Left lung (tissue), 4 donors: ENCODE measurements at regions not wholly inside any gene's neighbourhood (a gene's known extent, or its start where the extent isn't known, plus 50 kb on each side); places are given as distances from the start of the nearest gene placed in this dataset.

Source experiments
- ATAC-seq: fragments of 200-7000 bp; cut with Tn5 transposase; one replicate; pipeline ENCODE4 v1.9.1; 2020; ENCODE audit warnings: moderate library complexity
- DNase-seq, 4 donors: peaks; one replicate each; pipeline ENCODE4 v3.0.0-alpha.2; 2013 to 2020
- H3K27ac ChIP-seq, 2 donors: fragments of 200-600 bp; sonication (generic) in 1 of 2; one replicate each; pipeline versions ENCODE4 v1.5.0 to v1.8.0; 2020 to 2021
- H3K27me3 ChIP-seq, 2 donors: fragments of 200-600 bp; sonication (generic) in 1 of 2; one replicate each; pipeline versions ENCODE4 v1.5.0 to v1.8.0; 2020 to 2021
- H3K36me3 ChIP-seq, 2 donors: fragments of 200-600 bp; sonication (generic) in 1 of 2; one replicate each; pipeline versions ENCODE4 v1.5.0 to v1.8.0; 2020 to 2021
- H3K4me1 ChIP-seq, 2 donors: fragments of 200-600 bp; one replicate each; pipeline ENCODE4 v1.8.0; 2021
- H3K4me3 ChIP-seq, 2 donors: fragments of 200-600 bp; sonication (generic) in 1 of 2; one replicate each; pipeline versions ENCODE4 v1.5.0 to v1.8.0; 2020 to 2021; ENCODE audit warnings: mild to moderate bottlenecking in 1 of 2
- H3K9me3 ChIP-seq, 2 donors: fragments of 200-600 bp; sonication (generic) in 1 of 2; one replicate each; pipeline versions ENCODE4 v1.5.0 to v1.8.0; 2020 to 2021
- CTCF ChIP-seq, 2 donors: fragments of 200-600 bp; sonication (generic) in 1 of 2; IDR thresholded peaks; one replicate each; pipeline versions ENCODE4 v1.5.0 to v1.8.0; 2021; ENCODE audit warnings: antibody characterized with exemption in 2 of 2
- intact Hi-C, 2 donors: fragments of 100-400 bp; cut with DNase I; formaldehyde crosslinking; loops; one replicate each; pipeline versions ENCODE4 v1.11.2 to v1.14.2; 2022
- donor health status: DM: no; HTN: yes; CAD: no.
- donor health status: DM: no; HTN: no; CAD: no.

GRCh38 chr10:90605506-90605905, 252.3 kb downstream of the HTR7 start:
- Histone ChIP-seq H3K27me3 (no peaks in the 10 kb centered on the region), H3K4me1 (no peaks in the 10 kb centered on the region), H3K4me3 (no peak overlapping the region), H3K9me3 (no peaks in the 10 kb centered on the region), H3K27ac (no peak overlapping the region), H3K36me3 (no peaks in the 10 kb centered on the region)
- no peak for TF ChIP-seq CTCF (IDR thresholded peaks at IDR 0.05)
- ATAC-seq: no peak
- intact Hi-C loops: no loop called here
- no peak for DNase-seq

GRCh38 chr10:90612276-90612675, 245.6 kb downstream of the HTR7 start:
- no peak overlapping the region for H3K27ac ChIP-seq
- ATAC-seq: no peak

GRCh38 chr10:90614631-90615030, 243.2 kb downstream of the HTR7 start:
- no peaks in the 10 kb centered on the region for H3K36me3 ChIP-seq
- intact Hi-C loops: no loop called here
- ATAC-seq (no peak), DNase-seq (no peak)
- H3K9me3 ChIP-seq: no peaks in the 10 kb centered on the region
- no peaks in the 10 kb centered on the region for H3K4me1 ChIP-seq
- no peak for TF ChIP-seq CTCF (IDR thresholded peaks at IDR 0.05)
- no peak overlapping the region for H3K27ac ChIP-seq
- no peaks in the 10 kb centered on the region for H3K27me3 ChIP-seq
- H3K4me3 ChIP-seq: no peak overlapping the region

More at GRCh38 chr10:90612276-90612675, 245.6 kb downstream of the HTR7 start:
- intact Hi-C loops: no loop called here
- Histone ChIP-seq H3K27me3 (no peaks in the 10 kb centered on the region), H3K9me3 (no peaks in the 10 kb centered on the region), H3K36me3 (no peaks in the 10 kb centered on the region), H3K4me3 (no peak overlapping the region), H3K4me1 (no peaks in the 10 kb centered on the region)
- no peak for DNase-seq
- no peak for TF ChIP-seq CTCF (IDR thresholded peaks at IDR 0.05)

- H3K27me3 ChIP-seq: no peaks in the 10 kb centered on the region
- no peaks in the 10 kb centered on the region for H3K36me3 ChIP-seq
- DNase-seq (no peak), ATAC-seq (no peak)
- H3K4me3 ChIP-seq: no peak overlapping the region
- no peak overlapping the region for H3K27ac ChIP-seq
- H3K4me1 ChIP-seq: no peaks in the 10 kb centered on the region
- H3K9me3 ChIP-seq: no peaks in the 10 kb centered on the region
- no peak for TF ChIP-seq CTCF (IDR thresholded peaks at IDR 0.05)
- intact Hi-C loops: no loop called here
Observed at GRCh38 chr10:90621577-90621976, 236.3 kb downstream of the HTR7 start.

GRCh38 chr10:90635111-90635765, 222.6 kb downstream of the HTR7 start:
- intact Hi-C loops: no loop called here
- ATAC-seq: no peak
- no peak overlapping the region for H3K4me3 ChIP-seq
- no peaks in the 10 kb centered on the region for H3K36me3 ChIP-seq
- H3K9me3 ChIP-seq: no peaks in the 10 kb centered on the region
- no peak for DNase-seq
- TF ChIP-seq CTCF (IDR thresholded peaks at IDR 0.05): no peak
- no peaks in the 10 kb centered on the region for H3K27me3 ChIP-seq
- H3K4me1 ChIP-seq: no peaks in the 10 kb centered on the region
- no peak overlapping the region for H3K27ac ChIP-seq
